PC-3 (cell line): ENCODE measurements at regions not wholly inside any gene's neighbourhood (a gene's known extent, or its start where the extent isn't known, plus 50 kb on each side); places are given as distances from the start of the nearest gene placed in this dataset.

ENCODE experiments used
- ATAC-seq: fragments of 200-7000 bp; cut with Tn5 transposase; 2 replicates; pipeline ENCODE4 v1.9.1; 2020; ENCODE audit warnings: mild to moderate bottlenecking, moderate library complexity
- BruUV-seq: library from RNA; stranded (reverse); fragments of 400-500 nt; replicated peaks from 2 replicates; lab custom pipeline; 2021; lab: Mats Ljungman, UMichigan
- CTCF ChIA-PET: fragments of 300-600 bp; sonication (Branson Sonifier 250); formaldehyde crosslinking; loops from one replicate; lab custom pipeline; 2022; ENCODE audit warnings: antibody characterized with exemption; lab: Charles Lee
- POLR2A ChIA-PET: fragments of 300-600 bp; sonication (Branson Sonifier 250); formaldehyde crosslinking; loops from one replicate; lab custom pipeline; 2022; ENCODE audit warnings: antibody characterized with exemption; ENCODE audit not compliant: unreplicated experiment; lab: Charles Lee
- DNase-seq: peaks from one replicate; pipeline ENCODE4 v3.0.0-alpha.2; 2015
- H2AFZ ChIP-seq: fragments of 300-600 bp; sonication (generic); 2 replicates; pipeline ENCODE4 v1.6.0; 2016; ENCODE audit warnings: antibody characterized with exemption, low read length
- H3F3A ChIP-seq: fragments of 300-600 bp; sonication (generic); one replicate; pipeline ENCODE4 v1.6.0; 2017; ENCODE audit warnings: antibody characterized with exemption, low read length, control low read depth, mild to moderate bottlenecking; ENCODE audit not compliant: unreplicated experiment
- H3K27ac ChIP-seq: fragments of 300-600 bp; sonication (generic); 2 replicates; pipeline ENCODE4 v1.5.1; 2016; ENCODE audit warnings: mild to moderate bottlenecking, low read length
- H3K27me3 ChIP-seq: fragments of 300-600 bp; sonication (generic); 2 replicates; pipeline ENCODE4 v1.6.1; 2016; ENCODE audit warnings: low read length, mixed read lengths
- H3K36me3 ChIP-seq: fragments of 300-600 bp; sonication (generic); 2 replicates; pipeline ENCODE4 v1.6.1; 2016; ENCODE audit warnings: low read depth, mixed run types, low read length, mixed read lengths
- H3K4me1 ChIP-seq: fragments of 300-600 bp; sonication (generic); 2 replicates; pipeline ENCODE4 v1.5.1; 2016; ENCODE audit warnings: low read length; ENCODE audit not compliant: insufficient read depth
- H3K4me2 ChIP-seq: fragments of 300-600 bp; sonication (generic); 2 replicates; pipeline ENCODE4 v1.6.0; 2016; ENCODE audit warnings: low read length
- H3K4me3 ChIP-seq: fragments of 300-600 bp; sonication (generic); 2 replicates; pipeline ENCODE4 v1.5.1; 2016; ENCODE audit warnings: mild to moderate bottlenecking, low read length, mixed read lengths
- H3K79me2 ChIP-seq: fragments of 300-600 bp; sonication (generic); 2 replicates; pipeline ENCODE4 v1.6.1; 2017; ENCODE audit warnings: low read length, mixed read lengths
- H3K9ac ChIP-seq: fragments of 300-600 bp; sonication (generic); 2 replicates; pipeline ENCODE4 v1.6.0; 2016; ENCODE audit warnings: mild to moderate bottlenecking, low read length
- H3K9me2 ChIP-seq: fragments of 300-600 bp; sonication (generic); replicated peaks from 2 replicates; pipeline ENCODE4 v1.6.1; 2016; ENCODE audit warnings: mixed run types, low read length, mixed read lengths
- H3K9me3 ChIP-seq: fragments of 300-600 bp; sonication (generic); 2 replicates; pipeline ENCODE4 v1.6.1; 2016; ENCODE audit warnings: low read length, mixed read lengths
- H4K20me1 ChIP-seq: fragments of 300-600 bp; sonication (generic); 2 replicates; pipeline ENCODE4 v1.6.1; 2016; ENCODE audit warnings: low read length, mixed read lengths
- EZH2 ChIP-seq: fragments of 300-600 bp; sonication (generic); IDR thresholded peaks from one replicate; pipeline ENCODE4 v1.6.1; 2017; ENCODE audit warnings: antibody characterized with exemption, mild to moderate bottlenecking, low read length; ENCODE audit not compliant: unreplicated experiment
- EZH2phosphoT487 ChIP-seq: fragments of 300-600 bp; sonication (generic); IDR thresholded peaks from 2 replicates; pipeline ENCODE4 v1.6.1; 2018; ENCODE audit warnings: mild to moderate bottlenecking, antibody characterized with exemption, low read length, borderline replicate concordance
- intact Hi-C: fragments of 100-400 bp; cut with micrococcal nuclease; formaldehyde crosslinking; loops from 2 replicates; pipeline ENCODE4 v1.9.0; 2023
- TF ChIP-seq, protein P1 (sequence below): fragments of 300-600 bp; sonication (generic); conservative IDR thresholded peaks from 2 replicates; pipeline ENCODE4 v1.5.1; 2017; ENCODE audit warnings: antibody characterized with exemption, low read depth, mild to moderate bottlenecking, low read length

DNA sequence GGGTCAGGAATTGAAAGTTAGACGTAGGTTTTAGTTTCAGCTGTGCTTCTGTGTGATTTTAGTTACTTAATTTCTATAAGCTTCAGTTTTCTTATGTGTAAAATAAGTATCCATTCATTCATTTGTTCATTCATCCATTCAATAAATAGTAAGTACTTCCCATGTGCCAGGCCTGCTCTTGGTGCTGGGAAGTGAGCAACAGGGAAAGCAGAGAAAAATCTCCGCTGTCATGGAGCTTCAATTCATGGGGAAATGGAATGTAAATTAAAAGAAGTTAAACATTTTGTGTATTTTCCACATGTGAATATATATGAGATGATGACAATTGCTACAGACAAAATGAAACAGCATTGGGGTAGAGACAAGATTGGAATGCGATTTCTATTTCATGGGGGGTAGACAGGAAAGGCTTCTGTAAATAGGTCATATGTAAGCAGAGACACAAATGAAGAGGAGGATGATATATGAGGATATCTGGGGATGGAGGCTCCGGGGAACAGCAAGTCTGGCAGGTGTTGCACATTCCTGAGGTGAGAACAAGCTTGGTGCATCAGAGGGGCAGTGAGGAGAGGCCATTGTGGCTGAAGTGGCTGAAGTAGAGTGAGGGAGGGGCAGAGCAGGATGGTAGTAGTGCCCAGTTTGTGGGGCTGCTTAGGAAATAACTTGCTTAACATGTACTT is 66.2 kb downstream of the FHIP1A start:
- ChIA-PET POLR2A (no interaction called here), CTCF (no interaction called here)
- Histone ChIP-seq H4K20me1 (no peaks in the 10 kb centered on the region), H3F3A (no peaks in the 10 kb centered on the region), H2AFZ (no peak overlapping the region), H3K4me3 (no peak overlapping the region), H3K9me3 (no peaks in the 10 kb centered on the region), H3K9me2 (no peaks in the 10 kb centered on the region), H3K9ac (no peak overlapping the region), H3K27ac (no peak overlapping the region), H3K36me3 (no peaks in the 10 kb centered on the region), H3K4me2 (no peak overlapping the region), H3K4me1 (no peaks in the 10 kb centered on the region), H3K79me2 (no peaks in the 10 kb centered on the region), H3K27me3 (no peaks in the 10 kb centered on the region)
- intact Hi-C loops = no loop called here
- ATAC-seq (no peak), DNase-seq (no peak)
- no TSS peak for BruUV-seq
- TF ChIP-seq, protein P1, sequence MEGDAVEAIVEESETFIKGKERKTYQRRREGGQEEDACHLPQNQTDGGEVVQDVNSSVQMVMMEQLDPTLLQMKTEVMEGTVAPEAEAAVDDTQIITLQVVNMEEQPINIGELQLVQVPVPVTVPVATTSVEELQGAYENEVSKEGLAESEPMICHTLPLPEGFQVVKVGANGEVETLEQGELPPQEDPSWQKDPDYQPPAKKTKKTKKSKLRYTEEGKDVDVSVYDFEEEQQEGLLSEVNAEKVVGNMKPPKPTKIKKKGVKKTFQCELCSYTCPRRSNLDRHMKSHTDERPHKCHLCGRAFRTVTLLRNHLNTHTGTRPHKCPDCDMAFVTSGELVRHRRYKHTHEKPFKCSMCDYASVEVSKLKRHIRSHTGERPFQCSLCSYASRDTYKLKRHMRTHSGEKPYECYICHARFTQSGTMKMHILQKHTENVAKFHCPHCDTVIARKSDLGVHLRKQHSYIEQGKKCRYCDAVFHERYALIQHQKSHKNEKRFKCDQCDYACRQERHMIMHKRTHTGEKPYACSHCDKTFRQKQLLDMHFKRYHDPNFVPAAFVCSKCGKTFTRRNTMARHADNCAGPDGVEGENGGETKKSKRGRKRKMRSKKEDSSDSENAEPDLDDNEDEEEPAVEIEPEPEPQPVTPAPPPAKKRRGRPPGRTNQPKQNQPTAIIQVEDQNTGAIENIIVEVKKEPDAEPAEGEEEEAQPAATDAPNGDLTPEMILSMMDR = no peak
- TF ChIP-seq EZH2 (no peak), EZH2phosphoT487 (no peak)

DNA sequence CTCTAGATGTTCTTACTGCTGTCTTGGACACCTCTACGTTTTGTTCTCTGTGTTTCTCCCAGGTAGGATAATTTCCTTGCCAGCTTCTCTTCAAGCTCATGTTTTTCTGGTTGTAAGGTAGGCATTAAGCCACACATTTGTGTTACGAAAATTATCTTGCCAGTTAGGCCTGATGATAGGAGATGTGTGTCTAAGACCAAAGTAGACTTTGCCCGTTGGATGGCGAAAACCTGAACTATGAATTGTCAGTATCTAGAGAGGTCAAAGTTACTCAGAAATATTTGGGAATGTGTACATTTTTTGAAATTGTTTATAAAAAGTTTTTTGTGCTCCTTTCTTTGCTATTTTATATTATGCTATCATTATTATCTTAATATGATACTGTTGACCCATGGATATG is 72.8 kb downstream of the FHIP1A start:
- Histone ChIP-seq H3K79me2 (no peaks in the 10 kb centered on the region), H3K9ac (no peak overlapping the region), H3K27me3 (no peaks in the 10 kb centered on the region), H3K9me3 (no peaks in the 10 kb centered on the region), H3K9me2 (no peaks in the 10 kb centered on the region), H3K4me1 (peaks cover 10% of the 10 kb centered on the region), H3K4me2 (no peak overlapping the region), H4K20me1 (no peaks in the 10 kb centered on the region), H3K27ac (no peak overlapping the region), H2AFZ (no peak overlapping the region), H3F3A (no peaks in the 10 kb centered on the region), H3K36me3 (no peaks in the 10 kb centered on the region), H3K4me3 (no peak overlapping the region)
- ATAC-seq (no peak), DNase-seq (no peak)
- intact Hi-C loops = no loop called here
- no peak for TF ChIP-seq EZH2phosphoT487
- TF ChIP-seq EZH2 = no peak
- TF ChIP-seq, protein P1 = no peak
- BruUV-seq = no TSS peak
- ChIA-PET POLR2A (no interaction called here), CTCF (no interaction called here)

DNA sequence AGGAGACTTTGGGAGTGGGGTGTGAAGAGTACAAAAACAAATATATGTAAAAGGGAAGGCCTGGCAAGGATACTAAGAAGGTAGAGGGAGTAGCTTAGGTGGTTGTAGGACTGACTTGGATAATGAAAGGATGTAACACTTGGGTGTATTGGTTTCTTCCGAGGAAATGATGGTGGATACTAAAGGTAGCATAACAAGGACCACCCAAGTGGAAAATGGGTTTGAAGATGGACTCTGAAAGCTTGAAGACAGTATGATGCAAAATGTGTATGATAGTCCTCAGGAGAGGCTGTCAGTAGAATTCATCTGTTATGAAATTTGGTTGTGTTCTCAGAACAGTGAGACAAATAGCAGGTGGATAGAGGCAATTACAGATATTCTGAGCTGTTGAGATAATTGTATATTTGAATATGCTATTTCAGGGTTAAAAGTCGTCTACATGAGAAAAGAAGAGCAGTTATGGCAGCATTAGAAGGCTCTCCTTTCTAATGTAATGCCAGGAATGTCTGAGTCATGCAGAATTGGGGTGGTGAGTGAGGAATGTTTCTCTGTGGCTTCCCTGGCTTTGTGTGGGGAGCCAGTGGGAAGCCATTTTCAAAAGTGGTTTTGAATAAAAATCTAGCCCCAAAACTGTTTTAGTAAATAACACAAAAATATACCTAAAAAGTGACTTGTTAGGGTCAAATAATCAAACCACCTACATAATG is 75.6 kb downstream of the FHIP1A start:
- intact Hi-C loops = no loop called here
- BruUV-seq = no TSS peak
- H3K4me1 ChIP-seq = peaks cover 10% of the 10 kb centered on the region
- H3K9ac ChIP-seq = no peak overlapping the region
- ChIA-PET CTCF (no interaction called here), POLR2A (no interaction called here)
- no peaks in the 10 kb centered on the region for H3K79me2 ChIP-seq
- no peak overlapping the region for H3K4me2 ChIP-seq
- no peaks in the 10 kb centered on the region for H3F3A ChIP-seq
- H3K4me3 ChIP-seq = no peak overlapping the region
- no peaks in the 10 kb centered on the region for H3K36me3 ChIP-seq
- no peaks in the 10 kb centered on the region for H3K27me3 ChIP-seq
- no peak for TF ChIP-seq EZH2
- TF ChIP-seq, protein P1 = no peak
- TF ChIP-seq EZH2phosphoT487 = no peak
- no peaks in the 10 kb centered on the region for H3K9me3 ChIP-seq
- H4K20me1 ChIP-seq = no peaks in the 10 kb centered on the region
- H2AFZ ChIP-seq = no peak overlapping the region
- peak; percentile 70; the same call in 1 of the 2 replicates for ATAC-seq
- no peaks in the 10 kb centered on the region for H3K9me2 ChIP-seq
- no peak overlapping the region for H3K27ac ChIP-seq
- DNase-seq = peak; percentile 79
